Neutrophil (primary cell): ENCODE measurements at regions not wholly inside any gene's neighbourhood (a gene's known extent, or its start where the extent isn't known, plus 50 kb on each side); places are given as distances from the start of the nearest gene placed in this dataset.

Source experiments
- H3K27ac ChIP-seq: fragments of 200-600 bp; sonication (generic); 2 replicates; pipeline ENCODE4 v1.5.1; 2016; ENCODE audit warnings: mild to moderate bottlenecking, moderate library complexity
- H3K27me3 ChIP-seq: fragments of 200-600 bp; sonication (generic); 2 replicates; pipeline ENCODE4 v1.6.0; 2016; ENCODE audit warnings: mild to moderate bottlenecking
- H3K36me3 ChIP-seq: fragments of 200-600 bp; sonication (generic); 2 replicates; pipeline ENCODE4 v1.5.1; 2017
- H3K4me1 ChIP-seq, 2 experiments: fragments of 200-600 bp in 1 of 2; sonication (generic) in 1 of 2; 1 replicate in 1 of 2; 2 replicates in 1 of 2; pipeline versions ENCODE4 v1.5.1 to v1.6.1; 2013 to 2016; ENCODE audit warnings: low read depth in 1 of 2, low read length in 1 of 2, mild to moderate bottlenecking in 1 of 2, moderate library complexity in 1 of 2; ENCODE audit not compliant: control insufficient read depth in 1 of 2, insufficient read depth in 1 of 2
- H3K4me3 ChIP-seq, 2 experiments: fragments of 200-600 bp in 1 of 2; sonication (generic) in 1 of 2; 1 replicate in 1 of 2; 2 replicates in 1 of 2; pipeline ENCODE4 v1.5.1; 2013 to 2016; ENCODE audit warnings: low read depth in 1 of 2, low read length in 1 of 2, mild to moderate bottlenecking in 1 of 2, moderate library complexity in 1 of 2
- H3K9me3 ChIP-seq: fragments of 200-600 bp; sonication (generic); 2 replicates; pipeline ENCODE4 v1.5.1; 2016
- TF ChIP-seq, protein P1 (sequence below): fragments of 200-600 bp; sonication (generic); IDR thresholded peaks from 2 replicates; pipeline ENCODE4 v1.5.1; 2016; ENCODE audit warnings: antibody characterized with exemption

DNA sequence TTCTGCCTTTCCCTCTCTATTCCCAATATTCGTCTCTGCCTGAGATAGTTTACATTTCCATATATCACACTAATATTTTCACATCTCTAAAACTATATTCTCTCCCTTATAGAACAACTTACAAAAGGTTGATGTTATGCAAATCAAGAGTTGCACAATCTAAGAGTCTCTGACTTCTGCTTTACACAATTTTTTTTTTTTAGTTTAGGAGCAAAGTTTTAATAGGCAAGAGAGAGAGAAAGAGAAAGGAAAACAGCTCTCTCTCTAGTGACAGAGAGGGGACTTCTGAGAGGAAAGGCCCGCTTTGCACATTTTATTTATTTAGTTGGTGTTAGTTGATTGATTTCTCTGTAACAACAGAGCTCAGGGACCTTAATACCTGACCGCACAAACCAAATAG lies 380.2 kb downstream of the TXNL1 start:
- no peaks in the 10 kb centered on the region for H3K36me3 ChIP-seq
- H3K4me1 ChIP-seq, result peaks cover 0 to 5% of the 10 kb centered on the region in 2 experiments
- TF ChIP-seq, protein P1, sequence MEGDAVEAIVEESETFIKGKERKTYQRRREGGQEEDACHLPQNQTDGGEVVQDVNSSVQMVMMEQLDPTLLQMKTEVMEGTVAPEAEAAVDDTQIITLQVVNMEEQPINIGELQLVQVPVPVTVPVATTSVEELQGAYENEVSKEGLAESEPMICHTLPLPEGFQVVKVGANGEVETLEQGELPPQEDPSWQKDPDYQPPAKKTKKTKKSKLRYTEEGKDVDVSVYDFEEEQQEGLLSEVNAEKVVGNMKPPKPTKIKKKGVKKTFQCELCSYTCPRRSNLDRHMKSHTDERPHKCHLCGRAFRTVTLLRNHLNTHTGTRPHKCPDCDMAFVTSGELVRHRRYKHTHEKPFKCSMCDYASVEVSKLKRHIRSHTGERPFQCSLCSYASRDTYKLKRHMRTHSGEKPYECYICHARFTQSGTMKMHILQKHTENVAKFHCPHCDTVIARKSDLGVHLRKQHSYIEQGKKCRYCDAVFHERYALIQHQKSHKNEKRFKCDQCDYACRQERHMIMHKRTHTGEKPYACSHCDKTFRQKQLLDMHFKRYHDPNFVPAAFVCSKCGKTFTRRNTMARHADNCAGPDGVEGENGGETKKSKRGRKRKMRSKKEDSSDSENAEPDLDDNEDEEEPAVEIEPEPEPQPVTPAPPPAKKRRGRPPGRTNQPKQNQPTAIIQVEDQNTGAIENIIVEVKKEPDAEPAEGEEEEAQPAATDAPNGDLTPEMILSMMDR, result no peak
- H3K4me3 ChIP-seq, result no peak overlapping the region
- no peaks in the 10 kb centered on the region for H3K27me3 ChIP-seq
- no peak overlapping the region for H3K27ac ChIP-seq
- H3K9me3 ChIP-seq, result no peaks in the 10 kb centered on the region

GRCh38 chr18:56257205-56257604 lies 381.2 kb downstream of the TXNL1 start:
- Histone ChIP-seq H3K9me3 (no peaks in the 10 kb centered on the region), H3K27ac (no peak overlapping the region), H3K27me3 (no peaks in the 10 kb centered on the region), H3K36me3 (no peaks in the 10 kb centered on the region), H3K4me1 (peaks cover 0 to 5% of the 10 kb centered on the region in 2 experiments), H3K4me3 (no peak overlapping the region)
- TF ChIP-seq, protein P1, result no peak

GRCh38 chr18:56256659-56257058 lies 381.7 kb downstream of the TXNL1 start:
- Histone ChIP-seq H3K36me3 (no peaks in the 10 kb centered on the region), H3K27me3 (no peaks in the 10 kb centered on the region), H3K27ac (no peak overlapping the region), H3K4me1 (peaks cover 0 to 5% of the 10 kb centered on the region in 2 experiments), H3K9me3 (no peaks in the 10 kb centered on the region), H3K4me3 (no peak overlapping the region)
- TF ChIP-seq, protein P1, result no peak

DNA sequence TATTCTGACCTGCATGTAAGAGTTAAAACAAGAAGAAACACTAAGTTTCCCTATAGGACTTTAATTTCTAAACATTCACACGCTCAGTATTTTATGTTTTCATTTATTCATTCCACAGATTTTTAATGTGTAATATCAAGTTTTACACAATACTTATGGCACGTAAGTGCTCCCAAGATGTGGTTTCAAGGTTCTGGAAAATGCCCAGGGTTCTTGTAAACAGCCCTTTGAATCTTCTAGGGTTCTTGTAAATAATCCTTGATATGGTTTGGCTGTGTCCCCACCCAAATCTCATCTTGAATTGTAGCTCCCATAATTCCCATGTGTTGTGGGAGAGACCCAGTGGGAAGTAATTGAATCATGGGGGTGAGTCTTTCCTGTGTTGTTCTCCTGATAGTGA lies 383.0 kb downstream of the TXNL1 start:
- TF ChIP-seq, protein P1, result no peak
- peaks cover 0 to 5% of the 10 kb centered on the region in 2 experiments for H3K4me1 ChIP-seq
- H3K4me3 ChIP-seq, result no peak overlapping the region
- H3K27me3 ChIP-seq, result no peaks in the 10 kb centered on the region
- no peaks in the 10 kb centered on the region for H3K36me3 ChIP-seq
- no peaks in the 10 kb centered on the region for H3K9me3 ChIP-seq
- no peak overlapping the region for H3K27ac ChIP-seq

DNA sequence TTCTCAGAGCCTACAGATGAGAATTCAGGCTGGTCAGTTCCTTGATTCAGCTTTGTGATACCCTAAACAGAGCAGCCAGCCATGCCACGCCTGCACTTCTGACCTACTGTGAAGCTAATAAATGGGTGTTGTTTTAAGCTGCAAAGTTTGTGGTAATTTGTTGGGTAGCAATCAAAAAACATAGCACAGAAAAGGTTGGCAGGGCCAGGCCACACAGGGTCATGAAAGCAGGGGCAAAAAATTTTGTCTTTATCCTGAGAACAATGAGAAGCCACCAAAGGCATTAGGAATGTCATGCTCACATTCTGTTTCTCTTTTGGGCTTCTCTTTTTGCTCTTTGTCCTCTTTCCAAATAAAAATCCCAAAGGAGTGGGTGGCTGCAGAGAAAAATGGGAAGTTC lies 385.9 kb downstream of the TXNL1 start:
- Histone ChIP-seq H3K27me3 (no peaks in the 10 kb centered on the region), H3K27ac (no peak overlapping the region), H3K4me3 (no peak overlapping the region), H3K36me3 (no peaks in the 10 kb centered on the region), H3K9me3 (no peaks in the 10 kb centered on the region), H3K4me1 (no peaks in the 10 kb centered on the region)
- TF ChIP-seq, protein P1, result no peak
